ENCODE measurements at regions not wholly inside any gene's neighbourhood (a gene's known extent, or its start where the extent isn't known, plus 50 kb on each side); places are given as distances from the start of the nearest gene placed in this dataset.
A peak's percentile ranks its signal among the peaks of the same experiment; 100 is the strongest.

GRCh38 chr12:31876568-31877424, 82.4 kb upstream of the RESF1 start:
- H3K4me3 ChIP-seq (ENCODE audit: low read depth, low read length) = no peak overlapping the region
- DNase-seq (ENCODE audit: low read depth) = no peak
- TF ChIP-seq CTCF (IDR thresholded peaks at IDR 0.05; ENCODE audit: control insufficient read depth, extremely low read depth, insufficient read depth) = no peak

- TF ChIP-seq CTCF (IDR thresholded peaks at IDR 0.05; ENCODE audit: control insufficient read depth, extremely low read depth, insufficient read depth) = no peak
- no peak for DNase-seq (ENCODE audit: low read depth)
- H3K4me3 ChIP-seq (ENCODE audit: low read depth, low read length) = no peak overlapping the region
Measured at GRCh38 chr12:31875609-31875964, 83.6 kb upstream of the RESF1 start.

GRCh38 chr12:31874961-31875608, 84.1 kb upstream of the RESF1 start:
- H3K4me3 ChIP-seq (ENCODE audit: low read depth, low read length) = no peak overlapping the region
- no peak for TF ChIP-seq CTCF (IDR thresholded peaks at IDR 0.05; ENCODE audit: control insufficient read depth, extremely low read depth, insufficient read depth)
- DNase-seq (ENCODE audit: low read depth) = no peak

- TF ChIP-seq CTCF (IDR thresholded peaks at IDR 0.05; ENCODE audit: control insufficient read depth, extremely low read depth, insufficient read depth) = no peak
- no peak for DNase-seq (ENCODE audit: low read depth)
- no peak overlapping the region for H3K4me3 ChIP-seq (ENCODE audit: low read depth, low read length)
Measured at GRCh38 chr12:31872831-31873604, 86.2 kb upstream of the RESF1 start.

- TF ChIP-seq CTCF (IDR thresholded peaks at IDR 0.05; ENCODE audit: control insufficient read depth, extremely low read depth, insufficient read depth) = no peak
- no peak for DNase-seq (ENCODE audit: low read depth)
Measured at GRCh38 chr12:31869972-31870371, 89.2 kb upstream of the RESF1 start.

GRCh38 chr12:31868965-31869364, 90.2 kb upstream of the RESF1 start:
- no peak for TF ChIP-seq CTCF (IDR thresholded peaks at IDR 0.05; ENCODE audit: control insufficient read depth, extremely low read depth, insufficient read depth)
- H3K4me3 ChIP-seq (ENCODE audit: low read depth, low read length) = no peak overlapping the region
- DNase-seq (ENCODE audit: low read depth) = peak; percentile 37

More at GRCh38 chr12:31869972-31870371, 89.2 kb upstream of the RESF1 start:
- no peak overlapping the region for H3K4me3 ChIP-seq (ENCODE audit: low read depth, low read length)
